ENCODE measurements at regions not wholly inside any gene's neighbourhood (a gene's known extent, or its start where the extent isn't known, plus 50 kb on each side); places are given as distances from the start of the nearest gene placed in this dataset.

GRCh38 chr18:34098109-34098508 is 126.6 kb downstream of the NOL4 start:
- TF ChIP-seq ETV6 (CRISPR knock-in tag; IDR thresholded peaks at IDR 0.05) (no peak), MAX (CRISPR knock-in tag; IDR thresholded peaks at IDR 0.05) (no peak), ATF2 (CRISPR knock-in tag; IDR thresholded peaks at IDR 0.05; ENCODE audit: borderline replicate concordance, low read depth) (no peak)

Measured in WTC11 (cell line).